H1 (cell line): ENCODE measurements at regions not wholly inside any gene's neighbourhood (a gene's known extent, or its start where the extent isn't known, plus 50 kb on each side); places are given as distances from the start of the nearest gene placed in this dataset.

Source experiments
- ASH2L ChIP-seq: fragments of 200-600, 300-600 bp; sonication (generic); IDR thresholded peaks from one replicate; pipeline ENCODE4 v1.7.1; 2017; ENCODE audit warnings: low read length
- CEBPB ChIP-seq: IDR thresholded peaks from 2 replicates; pipeline ENCODE4 v1.6.1; 2012; ENCODE audit warnings: low read depth, low read length
- JUND ChIP-seq: IDR thresholded peaks from 2 replicates; pipeline ENCODE4 v1.6.1; 2011; ENCODE audit warnings: mild to moderate bottlenecking, improper control_type of control experiment, low read length
- SIRT6 ChIP-seq: IDR thresholded peaks from one replicate; pipeline ENCODE4 v1.7.1; 2012; ENCODE audit warnings: low read length, inconsistent platforms

- TF ChIP-seq SIRT6, result no peak
- no peak for TF ChIP-seq CEBPB
- no peak for TF ChIP-seq JUND
- TF ChIP-seq ASH2L, result no peak
- TF ChIP-seq, all 59 proteins: peak for 0
Observed at GRCh38 chr5:145463634-145464033, 371.5 kb downstream of the PRELID2 start (continued).
